Transverse colon (tissue), 4 donors: ENCODE measurements at regions not wholly inside any gene's neighbourhood (a gene's known extent, or its start where the extent isn't known, plus 50 kb on each side); places are given as distances from the start of the nearest gene placed in this dataset.

Experiments
- DNase-seq: peaks from one replicate; pipeline ENCODE4 v3.0.0-alpha.2; 2019
- H3K27ac ChIP-seq, 4 donors: fragments of 200-600 bp; sonication (generic); 2 replicates each; pipeline ENCODE4 v1.5.1; 2016 to 2018; ENCODE audit warnings: inconsistent platforms in 4 of 4
- H3K27me3 ChIP-seq: fragments of 200-600 bp; sonication (generic); 2 replicates; pipeline ENCODE4 v1.5.1; 2017; ENCODE audit warnings: inconsistent platforms
- H3K36me3 ChIP-seq, 4 donors: fragments of 200-600 bp; sonication (generic); 2 replicates each; pipeline ENCODE4 v1.5.1; 2017 to 2019; ENCODE audit warnings: inconsistent platforms in 4 of 4
- H3K4me1 ChIP-seq, 4 donors: fragments of 200-600 bp; sonication (generic); 2 replicates each; pipeline ENCODE4 v1.5.1; 2017 to 2020; ENCODE audit warnings: inconsistent platforms in 4 of 4
- H3K4me3 ChIP-seq, 4 donors: fragments of 200-600 bp; sonication (generic); 1 replicate in 1 of 4; 2 replicates in 3 of 4; pipeline versions ENCODE4 v1.5.1 to v1.6.1; 2017 to 2019; ENCODE audit warnings: inconsistent platforms in 4 of 4
- H3K9me3 ChIP-seq, 2 donors: fragments of 200-600 bp; sonication (generic); 2 replicates each; pipeline ENCODE4 v1.5.1; 2017 to 2019; ENCODE audit warnings: inconsistent platforms in 2 of 2
- CTCF ChIP-seq, 5 experiments: fragments of 200-600 bp in 3 of 5; fragments of 450-650 bp in 2 of 5; sonication (generic) in 3 of 5; IDR thresholded peaks; 1 replicate in 2 of 5; 2 replicates in 3 of 5; pipeline ENCODE4 v1.5.1; 2016 to 2017; ENCODE audit warnings: antibody characterized with exemption in 5 of 5, inconsistent platforms in 3 of 5, mild to moderate bottlenecking in 2 of 5, moderate library complexity in 1 of 5
- EP300 ChIP-seq: sonication (generic); formaldehyde crosslinking; IDR thresholded peaks from one replicate; pipeline ENCODE4 v1.6.1; 2017; ENCODE audit warnings: antibody characterized with exemption, low read depth
- POLR2A ChIP-seq: fragments of 450-650 bp; IDR thresholded peaks from one replicate; pipeline ENCODE4 v1.6.1; 2016; ENCODE audit warnings: antibody characterized with exemption, mild to moderate bottlenecking, moderate library complexity
- POLR2AphosphoS5 ChIP-seq, 3 donors: sonication (generic); formaldehyde crosslinking; IDR thresholded peaks; one replicate each; pipeline ENCODE4 v1.6.1; 2016; ENCODE audit warnings: antibody characterized with exemption in 3 of 3
- WGBS, 2 donors: methylation state at CpG; one replicate each; pipeline ENCODE4 v1.1.5; 2018; ENCODE audit warnings: low coverage in 1 of 2; 5-methylcytosine and 5-hydroxymethylcytosine counted together
- in situ Hi-C, 4 donors: fragments of 200-750 bp; cut with MboI; loops; one replicate each; pipeline versions ENCODE4 v1.15.0 to v1.15.1; 2017; ENCODE audit warnings: low sequenced_read_pairs in 3 of 4, low pct_ligation_motif_present in 1 of 4, low pct_unique_long_range_greater_than_20kb in 1 of 4
- intact Hi-C: fragments of 100-400 bp; cut with DNase I; formaldehyde crosslinking; loops from one replicate; pipeline ENCODE4 v1.15.1; 2023; ENCODE audit warnings: low total_unique reads

GRCh38 chr1:194474701-194475100 lies 1288.3 kb upstream of the B3GALT2 start:
- in situ Hi-C loops, result no loop called here
- TF ChIP-seq POLR2AphosphoS5 (IDR thresholded peaks at IDR 0.05) (no peak), CTCF (IDR thresholded peaks at IDR 0.05) (no peak), EP300 (no peak), POLR2A (no peak)
- Histone ChIP-seq H3K4me1 (no peaks in the 10 kb centered on the region), H3K9me3 (no peaks in the 10 kb centered on the region), H3K27ac (no peak overlapping the region), H3K27me3 (no peaks in the 10 kb centered on the region), H3K4me3 (no peak overlapping the region), H3K36me3 (no peaks in the 10 kb centered on the region)
- intact Hi-C loops, result no loop called here
- DNase-seq, result no peak
- WGBS, 2 donors, result 89 to 100% methylated on average over 2 to 3 of the region's 3 CpGs

DNA sequence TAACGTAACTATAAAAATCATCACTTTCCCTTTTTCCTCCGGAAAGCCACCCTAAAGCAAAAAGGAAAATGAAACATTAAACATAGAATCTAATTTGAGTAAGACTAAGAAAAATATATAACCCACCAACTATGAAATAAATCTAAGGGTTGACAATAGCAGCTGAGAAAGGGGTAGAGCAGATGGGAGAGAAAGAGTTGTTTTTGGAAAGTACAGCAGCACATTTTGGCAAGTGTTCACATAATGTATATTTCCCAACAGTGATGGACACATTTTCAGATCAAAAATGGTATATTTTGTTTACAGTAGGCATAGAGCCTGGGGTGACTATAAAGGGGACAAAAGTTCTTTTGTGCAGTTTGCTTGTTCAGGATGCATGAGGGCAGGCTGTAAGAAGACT lies 1287.4 kb upstream of the B3GALT2 start:
- Histone ChIP-seq H3K4me3 (no peak overlapping the region), H3K9me3 (no peaks in the 10 kb centered on the region), H3K36me3 (no peaks in the 10 kb centered on the region), H3K27ac (no peak overlapping the region), H3K4me1 (no peaks in the 10 kb centered on the region), H3K27me3 (no peaks in the 10 kb centered on the region)
- intact Hi-C loops, result no loop called here
- no peak for TF ChIP-seq POLR2A
- no peak for TF ChIP-seq CTCF (IDR thresholded peaks at IDR 0.05)
- TF ChIP-seq EP300, result no peak
- no peak for TF ChIP-seq POLR2AphosphoS5 (IDR thresholded peaks at IDR 0.05)
- in situ Hi-C loops, result no loop called here
- DNase-seq, result no peak
- 85 to 89% methylated on average over 2 of the region's 2 CpGs for WGBS, 2 donors

- Histone ChIP-seq H3K9me3 (no peaks in the 10 kb centered on the region), H3K4me1 (no peaks in the 10 kb centered on the region), H3K4me3 (no peak overlapping the region), H3K27me3 (no peaks in the 10 kb centered on the region), H3K36me3 (no peaks in the 10 kb centered on the region), H3K27ac (no peak overlapping the region)
- intact Hi-C loops (no loop called here), in situ Hi-C loops (no loop called here)
- TF ChIP-seq POLR2AphosphoS5 (IDR thresholded peaks at IDR 0.05), result no peak
- TF ChIP-seq CTCF (IDR thresholded peaks at IDR 0.05), result no peak
- TF ChIP-seq EP300, result no peak
- TF ChIP-seq POLR2A, result no peak
- DNase-seq, result no peak
- WGBS, 2 donors, result 38 to 43% methylated on average over 1 of the region's 1 CpG
These were observed 1282.9 kb upstream of the B3GALT2 start for GRCh38 chr1:194469282-194469681.

DNA sequence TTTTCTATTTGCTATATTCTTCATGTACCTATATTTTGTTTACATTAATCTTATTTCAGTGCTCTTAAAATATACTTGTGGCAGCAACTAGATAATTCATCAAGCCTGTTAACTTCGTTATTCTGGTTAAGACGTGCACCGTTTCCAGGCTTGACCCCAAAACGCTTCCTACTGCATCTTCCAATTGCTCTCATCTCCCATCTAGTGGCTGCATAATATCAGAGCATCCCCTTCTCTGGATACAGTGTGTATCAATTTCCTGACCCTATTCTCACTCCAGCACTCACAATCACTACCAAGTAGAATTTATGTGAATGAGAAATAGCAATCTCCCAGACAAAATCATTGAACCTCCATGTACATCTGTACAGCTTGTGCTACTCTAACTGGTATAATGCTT lies 1280.3 kb upstream of the B3GALT2 start:
- Histone ChIP-seq H3K4me1 (no peaks in the 10 kb centered on the region), H3K36me3 (no peaks in the 10 kb centered on the region), H3K27ac (no peak overlapping the region), H3K4me3 (no peak overlapping the region), H3K27me3 (no peaks in the 10 kb centered on the region), H3K9me3 (no peaks in the 10 kb centered on the region)
- WGBS, 2 donors, result 58 to 78% methylated on average over 4 of the region's 4 CpGs
- TF ChIP-seq CTCF (IDR thresholded peaks at IDR 0.05) (no peak), POLR2A (no peak), POLR2AphosphoS5 (IDR thresholded peaks at IDR 0.05) (no peak), EP300 (no peak)
- in situ Hi-C loops, result no loop called here
- intact Hi-C loops, result no loop called here
- no peak for DNase-seq
